GM12864 (cell line): ENCODE measurements at regions not wholly inside any gene's neighbourhood (a gene's known extent, or its start where the extent isn't known, plus 50 kb on each side); places are given as distances from the start of the nearest gene placed in this dataset.
A peak's percentile ranks its signal among the peaks of the same experiment; 100 is the strongest.

ENCODE experiments used
- DNase-seq: peaks from one replicate; pipeline ENCODE4 v3.0.0-alpha.2; 2011; ENCODE audit warnings: low read depth
- H3K4me3 ChIP-seq: 2 replicates; pipeline ENCODE4 v1.5.1; 2011; ENCODE audit warnings: mild to moderate bottlenecking, low read depth, low read length, control low read depth
- TF ChIP-seq, protein P1 (sequence below): IDR thresholded peaks from 2 replicates; pipeline ENCODE4 v1.5.1; 2011; ENCODE audit warnings: low read depth, mild to moderate bottlenecking, moderate library complexity, low read length, control low read depth, inconsistent platforms; ENCODE audit errors: missing control alignments

DNA sequence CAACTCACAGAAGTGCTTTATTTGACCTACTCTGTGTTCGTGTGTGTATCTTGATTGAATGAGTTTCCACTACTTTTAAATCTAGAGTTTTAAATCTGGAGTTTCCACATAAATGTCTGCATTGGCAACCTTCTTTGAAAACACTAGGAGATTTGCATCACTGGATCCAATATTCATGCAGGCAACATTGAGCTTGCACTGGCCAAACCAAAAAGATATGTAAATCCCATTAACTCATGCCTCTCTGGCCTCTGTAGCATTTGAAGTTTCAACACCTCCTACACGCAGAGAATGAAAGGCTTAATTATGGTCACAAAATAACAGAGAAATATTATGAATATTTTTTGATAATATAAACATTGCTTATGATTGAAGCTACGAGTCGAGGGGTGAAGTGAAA lies 178.6 kb downstream of the DUSP6 start:
- TF ChIP-seq, protein P1, sequence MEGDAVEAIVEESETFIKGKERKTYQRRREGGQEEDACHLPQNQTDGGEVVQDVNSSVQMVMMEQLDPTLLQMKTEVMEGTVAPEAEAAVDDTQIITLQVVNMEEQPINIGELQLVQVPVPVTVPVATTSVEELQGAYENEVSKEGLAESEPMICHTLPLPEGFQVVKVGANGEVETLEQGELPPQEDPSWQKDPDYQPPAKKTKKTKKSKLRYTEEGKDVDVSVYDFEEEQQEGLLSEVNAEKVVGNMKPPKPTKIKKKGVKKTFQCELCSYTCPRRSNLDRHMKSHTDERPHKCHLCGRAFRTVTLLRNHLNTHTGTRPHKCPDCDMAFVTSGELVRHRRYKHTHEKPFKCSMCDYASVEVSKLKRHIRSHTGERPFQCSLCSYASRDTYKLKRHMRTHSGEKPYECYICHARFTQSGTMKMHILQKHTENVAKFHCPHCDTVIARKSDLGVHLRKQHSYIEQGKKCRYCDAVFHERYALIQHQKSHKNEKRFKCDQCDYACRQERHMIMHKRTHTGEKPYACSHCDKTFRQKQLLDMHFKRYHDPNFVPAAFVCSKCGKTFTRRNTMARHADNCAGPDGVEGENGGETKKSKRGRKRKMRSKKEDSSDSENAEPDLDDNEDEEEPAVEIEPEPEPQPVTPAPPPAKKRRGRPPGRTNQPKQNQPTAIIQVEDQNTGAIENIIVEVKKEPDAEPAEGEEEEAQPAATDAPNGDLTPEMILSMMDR: no peak
- DNase-seq: no peak
- no peak overlapping the region for H3K4me3 ChIP-seq

DNA sequence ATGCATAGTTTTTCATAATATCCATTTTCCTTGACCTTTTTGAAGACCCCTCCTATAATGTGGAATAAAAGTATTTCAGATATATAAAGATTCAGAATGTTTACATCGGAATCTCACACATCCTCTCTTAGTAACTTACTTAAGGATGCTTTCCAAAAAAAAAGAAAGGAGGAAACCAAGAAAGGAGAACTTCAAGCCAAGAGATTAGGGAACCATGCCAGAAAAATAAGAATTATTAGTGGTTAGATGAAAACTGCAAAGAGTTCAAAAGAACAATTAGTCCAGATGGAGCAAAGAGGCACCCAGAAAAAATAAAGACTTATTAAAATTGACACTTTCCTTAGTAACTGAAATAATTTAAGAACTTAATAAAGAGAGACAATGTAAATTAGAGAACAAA lies 179.2 kb downstream of the DUSP6 start:
- DNase-seq: no peak
- no peak overlapping the region for H3K4me3 ChIP-seq
- TF ChIP-seq, protein P1: no peak

DNA sequence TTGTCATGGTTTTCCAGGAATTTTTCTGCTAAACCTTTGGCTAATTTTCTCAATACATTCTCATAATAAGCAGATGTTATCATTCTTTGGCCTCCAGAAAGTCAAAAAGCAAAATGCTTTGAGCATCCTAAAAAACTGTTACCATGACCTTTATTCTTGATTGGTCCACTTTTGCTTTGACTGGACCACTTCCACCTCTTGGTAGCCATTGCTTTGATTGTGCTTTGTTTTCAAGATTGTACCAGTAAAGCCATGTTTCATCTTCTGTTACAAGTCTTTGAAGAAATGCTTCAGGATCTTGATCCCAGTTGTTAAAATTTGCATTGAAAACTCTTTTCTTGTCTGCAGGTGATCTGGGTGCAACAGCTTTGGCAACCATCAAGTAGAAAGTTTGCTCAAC lies 180.1 kb downstream of the DUSP6 start:
- no peak for DNase-seq
- TF ChIP-seq, protein P1: no peak
- no peak overlapping the region for H3K4me3 ChIP-seq

DNA sequence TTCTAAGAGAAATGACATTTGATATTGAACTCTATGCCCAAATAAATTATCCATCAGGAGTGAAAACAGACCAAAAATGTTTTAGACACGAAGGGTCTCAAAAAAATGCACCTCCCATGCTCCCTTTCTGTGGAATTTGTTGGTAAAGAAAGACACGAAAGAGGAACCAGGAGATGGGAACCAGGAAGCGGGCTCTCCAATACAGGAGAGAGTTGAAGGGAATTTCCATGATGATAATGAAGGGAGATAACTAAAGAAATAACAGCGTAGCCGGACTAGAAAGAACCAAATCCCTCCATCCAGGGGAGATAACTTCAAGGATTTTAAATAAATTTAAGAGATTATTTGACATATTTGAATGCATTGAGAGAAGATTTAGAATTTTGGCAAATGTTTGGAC lies 183.0 kb downstream of the DUSP6 start:
- DNase-seq: no peak
- no peak overlapping the region for H3K4me3 ChIP-seq
- TF ChIP-seq, protein P1: no peak

DNA sequence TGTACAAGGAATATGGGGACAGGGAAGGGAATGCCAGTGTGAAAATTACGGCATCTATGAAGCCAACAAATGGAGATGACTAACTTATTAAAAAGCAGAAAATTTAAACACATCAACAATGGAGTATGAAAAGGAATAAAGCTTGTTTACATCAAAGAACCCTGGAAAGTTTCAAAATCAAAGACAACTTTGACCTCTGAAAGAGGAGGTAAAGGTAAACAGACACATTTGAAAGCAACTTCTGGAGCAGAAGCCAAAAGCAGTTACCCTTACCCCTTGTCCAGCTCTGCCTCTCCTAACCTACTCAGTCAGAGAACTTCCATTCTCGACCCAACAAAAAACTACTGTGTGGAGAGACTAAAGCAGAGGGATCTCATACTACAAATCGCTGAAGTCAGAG lies 184.3 kb downstream of the DUSP6 start:
- no peak overlapping the region for H3K4me3 ChIP-seq
- TF ChIP-seq, protein P1: no peak
- DNase-seq: no peak

DNA sequence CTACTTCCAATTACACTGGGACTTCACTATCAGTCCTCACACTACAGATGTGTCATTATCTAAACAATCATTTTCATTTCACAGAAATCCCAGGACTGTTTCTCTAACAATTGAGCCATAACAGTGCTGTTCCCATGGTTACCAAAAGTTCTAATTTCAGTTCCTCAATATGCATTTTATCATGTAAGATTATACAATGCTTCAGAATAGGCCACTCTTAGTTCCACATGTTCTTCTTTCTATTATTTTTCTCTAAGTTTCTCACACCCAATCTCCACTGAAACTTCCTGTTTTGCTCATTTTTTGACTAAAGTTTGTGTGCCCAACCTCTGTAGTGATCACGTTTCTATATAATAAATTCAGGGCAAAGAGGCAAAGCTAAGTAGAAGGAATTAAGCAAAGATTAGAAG lies 185.8 kb downstream of the DUSP6 start:
- peak; percentile 60 for DNase-seq

DNA sequence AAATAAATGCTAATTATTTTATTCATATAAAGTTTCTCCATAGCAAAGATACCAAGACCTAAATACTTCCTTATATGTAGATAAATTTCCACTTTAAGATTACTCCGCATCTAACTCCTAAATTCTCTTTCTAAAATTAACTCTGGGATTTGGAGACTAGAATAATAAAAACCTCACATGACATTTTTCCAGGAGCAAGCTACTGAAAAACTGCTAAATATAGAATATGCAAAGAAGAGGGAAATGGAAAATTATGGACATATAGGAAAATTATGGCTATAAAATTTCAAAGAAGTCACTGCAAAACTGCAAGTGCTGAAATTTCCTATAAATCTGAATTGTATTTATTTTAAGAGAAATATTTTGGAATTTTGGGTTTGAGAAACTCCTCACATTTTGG lies 186.2 kb downstream of the DUSP6 start:
- TF ChIP-seq, protein P1: no peak
- no peak overlapping the region for H3K4me3 ChIP-seq
- DNase-seq: no peak

More for the DNA sequence above, 185.8 kb downstream of the DUSP6 start:
- H3K4me3 ChIP-seq: no peak overlapping the region
- TF ChIP-seq, protein P1: no peak
